Neutrophil (primary cell): ENCODE measurements at regions not wholly inside any gene's neighbourhood (a gene's known extent, or its start where the extent isn't known, plus 50 kb on each side); places are given as distances from the start of the nearest gene placed in this dataset.
"Not testable (repeated sequence)": the region's sequence is repeated elsewhere in the genome, so short reads cannot be mapped to it uniquely, and the experiment has no call there.

Experiments used
- H3K27ac ChIP-seq: fragments of 200-600 bp; sonication (generic); 2 replicates; pipeline ENCODE4 v1.5.1; 2016; ENCODE audit warnings: mild to moderate bottlenecking, moderate library complexity
- H3K27me3 ChIP-seq: fragments of 200-600 bp; sonication (generic); 2 replicates; pipeline ENCODE4 v1.6.0; 2016; ENCODE audit warnings: mild to moderate bottlenecking
- H3K36me3 ChIP-seq: fragments of 200-600 bp; sonication (generic); 2 replicates; pipeline ENCODE4 v1.5.1; 2017
- H3K4me1 ChIP-seq, 2 experiments: fragments of 200-600 bp in 1 of 2; sonication (generic) in 1 of 2; 1 replicate in 1 of 2; 2 replicates in 1 of 2; pipeline versions ENCODE4 v1.5.1 to v1.6.1; 2013 to 2016; ENCODE audit warnings: low read depth in 1 of 2, low read length in 1 of 2, mild to moderate bottlenecking in 1 of 2, moderate library complexity in 1 of 2; ENCODE audit not compliant: control insufficient read depth in 1 of 2, insufficient read depth in 1 of 2
- H3K4me3 ChIP-seq, 2 experiments: fragments of 200-600 bp in 1 of 2; sonication (generic) in 1 of 2; 1 replicate in 1 of 2; 2 replicates in 1 of 2; pipeline ENCODE4 v1.5.1; 2013 to 2016; ENCODE audit warnings: low read depth in 1 of 2, low read length in 1 of 2, mild to moderate bottlenecking in 1 of 2, moderate library complexity in 1 of 2
- H3K9me3 ChIP-seq: fragments of 200-600 bp; sonication (generic); 2 replicates; pipeline ENCODE4 v1.5.1; 2016
- TF ChIP-seq, protein P1 (sequence below): fragments of 200-600 bp; sonication (generic); IDR thresholded peaks from 2 replicates; pipeline ENCODE4 v1.5.1; 2016; ENCODE audit warnings: antibody characterized with exemption

DNA sequence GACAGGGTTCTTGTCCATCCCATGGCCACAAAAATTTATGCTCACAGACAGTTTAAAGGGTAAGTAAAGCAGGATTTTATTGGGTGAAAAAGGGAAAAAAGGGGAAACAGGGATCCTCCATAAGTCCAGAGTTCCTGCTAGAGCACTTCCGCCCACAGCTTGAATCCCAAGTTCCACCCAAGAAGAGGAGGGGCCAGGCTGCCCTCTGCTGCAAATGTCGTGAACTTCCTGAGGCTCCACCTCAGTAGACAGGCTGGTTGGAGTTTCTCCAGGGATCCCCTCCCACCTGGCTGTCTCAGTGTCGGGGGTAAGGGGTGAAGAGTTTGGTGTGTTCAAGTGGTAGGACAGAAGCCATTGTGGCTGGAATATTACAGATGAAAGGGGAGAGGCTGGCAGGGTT lies 275.0 kb upstream of the SGCD start:
- H3K36me3 ChIP-seq = no peaks in the 10 kb centered on the region
- H3K9me3 ChIP-seq = no peaks in the 10 kb centered on the region
- no peak overlapping the region for H3K4me3 ChIP-seq
- H3K27me3 ChIP-seq = no peaks in the 10 kb centered on the region
- no peaks in the 10 kb centered on the region for H3K4me1 ChIP-seq
- TF ChIP-seq, protein P1, sequence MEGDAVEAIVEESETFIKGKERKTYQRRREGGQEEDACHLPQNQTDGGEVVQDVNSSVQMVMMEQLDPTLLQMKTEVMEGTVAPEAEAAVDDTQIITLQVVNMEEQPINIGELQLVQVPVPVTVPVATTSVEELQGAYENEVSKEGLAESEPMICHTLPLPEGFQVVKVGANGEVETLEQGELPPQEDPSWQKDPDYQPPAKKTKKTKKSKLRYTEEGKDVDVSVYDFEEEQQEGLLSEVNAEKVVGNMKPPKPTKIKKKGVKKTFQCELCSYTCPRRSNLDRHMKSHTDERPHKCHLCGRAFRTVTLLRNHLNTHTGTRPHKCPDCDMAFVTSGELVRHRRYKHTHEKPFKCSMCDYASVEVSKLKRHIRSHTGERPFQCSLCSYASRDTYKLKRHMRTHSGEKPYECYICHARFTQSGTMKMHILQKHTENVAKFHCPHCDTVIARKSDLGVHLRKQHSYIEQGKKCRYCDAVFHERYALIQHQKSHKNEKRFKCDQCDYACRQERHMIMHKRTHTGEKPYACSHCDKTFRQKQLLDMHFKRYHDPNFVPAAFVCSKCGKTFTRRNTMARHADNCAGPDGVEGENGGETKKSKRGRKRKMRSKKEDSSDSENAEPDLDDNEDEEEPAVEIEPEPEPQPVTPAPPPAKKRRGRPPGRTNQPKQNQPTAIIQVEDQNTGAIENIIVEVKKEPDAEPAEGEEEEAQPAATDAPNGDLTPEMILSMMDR = no peak
- no peak overlapping the region for H3K27ac ChIP-seq

DNA sequence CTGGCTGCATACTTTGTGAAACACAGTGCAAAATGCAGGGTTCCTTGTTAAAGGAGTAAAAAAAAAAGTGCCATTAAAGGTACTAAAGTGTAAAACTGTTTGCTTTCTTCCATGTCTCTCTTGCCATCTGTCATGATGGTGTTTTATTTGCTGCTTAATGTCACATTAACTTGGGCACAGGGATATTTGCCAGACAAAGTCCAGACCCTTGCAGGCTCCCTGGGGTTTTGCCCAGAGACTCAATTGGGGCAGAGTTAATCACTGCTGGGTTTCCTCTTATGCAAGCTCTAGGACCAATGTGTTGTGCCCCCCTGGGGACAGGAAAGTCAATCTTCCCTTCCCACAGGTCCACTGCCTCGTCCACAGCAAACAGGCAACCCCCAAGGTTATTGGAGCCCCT lies 274.3 kb upstream of the SGCD start:
- TF ChIP-seq, protein P1 = no peak
- Histone ChIP-seq H3K4me3 (no peak overlapping the region), H3K27me3 (no peaks in the 10 kb centered on the region), H3K27ac (no peak overlapping the region), H3K36me3 (no peaks in the 10 kb centered on the region), H3K9me3 (no peaks in the 10 kb centered on the region), H3K4me1 (no peaks in the 10 kb centered on the region)

DNA sequence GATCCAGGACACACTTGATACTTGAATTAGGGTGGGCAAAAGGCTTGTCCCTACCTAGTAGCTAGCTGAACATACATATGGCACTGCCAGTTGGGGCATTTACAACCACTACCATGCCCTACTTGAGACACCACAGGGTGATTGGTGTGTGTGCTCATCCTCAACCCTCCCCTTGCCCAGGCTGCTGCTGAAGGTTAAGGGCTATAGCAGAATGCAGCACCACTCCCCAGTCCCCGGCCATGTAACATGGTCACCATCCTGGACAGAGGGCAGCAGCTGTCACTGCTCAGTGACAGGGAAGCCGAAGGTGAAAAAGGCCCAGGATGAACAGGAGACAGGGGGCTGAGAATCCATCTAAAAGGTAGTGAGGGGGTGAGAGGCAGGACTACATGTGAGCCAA lies 273.9 kb upstream of the SGCD start:
- TF ChIP-seq, protein P1 = no peak
- Histone ChIP-seq H3K36me3 (no peaks in the 10 kb centered on the region), H3K4me3 (no peak overlapping the region), H3K27me3 (no peaks in the 10 kb centered on the region), H3K4me1 (no peaks in the 10 kb centered on the region), H3K27ac (no peak overlapping the region), H3K9me3 (no peaks in the 10 kb centered on the region)

DNA sequence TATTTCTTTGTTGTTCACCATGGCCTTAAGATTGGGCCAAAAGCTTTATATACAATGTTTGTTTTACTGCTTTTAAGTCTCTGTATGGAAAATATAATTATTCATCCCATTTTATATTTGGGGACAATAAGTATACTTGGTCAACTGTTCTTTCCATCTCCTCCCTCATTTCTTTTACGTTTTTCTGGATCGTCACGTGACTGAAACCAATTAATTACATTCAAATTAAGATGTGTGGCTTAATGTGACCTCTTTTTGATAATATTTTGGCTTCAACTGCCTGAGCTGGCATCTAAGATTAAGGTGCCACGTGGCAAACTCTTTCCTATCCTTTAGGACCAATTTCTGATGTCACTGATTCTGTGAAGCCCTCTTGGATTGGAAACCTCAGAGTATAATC lies 250.1 kb upstream of the SGCD start:
- H3K27ac ChIP-seq = no peak overlapping the region
- H3K9me3 ChIP-seq = no peaks in the 10 kb centered on the region

DNA sequence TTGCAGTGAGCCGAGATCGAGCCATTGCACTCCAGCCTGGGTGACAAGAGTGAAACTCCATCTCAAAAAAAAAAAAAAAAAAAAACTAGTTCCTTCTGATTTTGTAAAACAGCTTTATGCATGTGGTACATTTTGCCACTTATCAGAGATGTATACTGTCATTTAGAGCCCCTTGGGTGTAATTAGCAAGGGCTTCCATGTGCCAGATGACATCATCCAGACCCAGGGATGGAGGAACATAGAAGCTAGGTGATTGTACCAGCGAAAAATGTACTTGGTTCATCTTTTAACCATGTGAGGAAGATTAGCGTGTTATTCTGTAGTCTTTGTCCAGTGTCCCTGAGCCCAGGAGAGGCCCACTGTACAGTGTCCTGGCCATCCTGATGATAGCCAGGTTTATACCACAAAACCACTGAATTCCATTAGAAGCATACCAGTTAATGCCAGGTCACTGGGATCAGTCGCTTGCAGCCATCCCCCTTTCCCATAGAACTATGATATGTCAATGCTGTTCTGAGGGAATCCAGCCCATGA lies 239.3 kb upstream of the SGCD start:
- no peak overlapping the region for H3K4me3 ChIP-seq
- TF ChIP-seq, protein P1 = no peak

More for the DNA sequence above, 250.1 kb upstream of the SGCD start:
- TF ChIP-seq, protein P1 = no peak
- H3K4me3 ChIP-seq = no peak overlapping the region
- no peaks in the 10 kb centered on the region for H3K27me3 ChIP-seq
- H3K36me3 ChIP-seq = no peaks in the 10 kb centered on the region
- no peaks in the 10 kb centered on the region for H3K4me1 ChIP-seq

DNA sequence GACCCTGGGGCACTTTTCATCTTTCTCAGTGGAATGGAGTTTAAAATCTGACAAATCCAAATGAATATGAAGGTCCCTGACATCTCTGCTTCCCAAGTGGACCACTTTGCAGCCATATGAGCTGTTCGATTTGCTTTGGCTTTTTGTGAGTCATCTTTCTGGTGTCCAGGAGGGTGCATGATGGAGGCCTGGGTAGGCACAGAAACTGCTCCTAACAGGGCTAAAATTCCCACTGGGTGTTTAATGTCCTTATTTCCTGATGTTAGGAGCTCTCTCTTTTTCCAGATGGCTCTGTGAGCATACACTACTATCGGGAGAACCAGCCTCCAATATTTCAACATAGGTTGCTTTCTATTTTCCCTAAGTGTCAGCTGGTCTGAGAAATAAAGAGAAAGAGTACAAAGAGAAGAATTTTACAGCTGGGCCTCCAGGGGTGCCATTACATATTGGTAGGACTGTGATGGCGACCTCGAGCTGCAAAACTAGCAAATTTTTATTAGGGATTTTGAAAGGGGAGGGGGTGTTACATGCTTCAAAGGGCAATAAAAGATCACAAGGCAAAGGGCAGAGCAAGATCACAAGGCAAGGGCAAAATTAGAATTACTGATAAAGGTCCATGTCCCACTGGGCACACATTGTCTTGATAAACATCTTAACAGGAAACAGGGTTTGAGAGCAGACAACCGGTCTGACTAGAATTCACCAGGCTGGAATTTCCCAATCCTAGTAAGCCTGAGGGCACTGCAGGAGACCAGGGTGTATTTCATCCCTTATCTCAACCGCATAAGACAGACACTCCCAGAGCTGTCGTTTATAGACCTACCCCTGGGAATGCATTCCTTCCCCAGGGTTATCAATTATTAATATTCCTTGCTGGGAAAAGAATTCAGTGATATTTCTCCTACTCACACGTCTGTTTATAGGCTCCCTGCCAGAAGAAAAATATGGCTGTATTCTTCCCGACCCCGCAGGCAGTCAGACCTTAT lies 236.7 kb upstream of the SGCD start:
- not testable (repeated sequence) for H3K27me3 ChIP-seq, H3K4me1 ChIP-seq, H3K9me3 ChIP-seq, H3K36me3 ChIP-seq, H3K4me3 ChIP-seq, H3K27ac ChIP-seq

More for the DNA sequence above, 239.3 kb upstream of the SGCD start:
- H3K27ac ChIP-seq = no peak overlapping the region
- no peaks in the 10 kb centered on the region for H3K36me3 ChIP-seq
- H3K4me1 ChIP-seq = no peaks in the 10 kb centered on the region
- no peaks in the 10 kb centered on the region for H3K9me3 ChIP-seq
- no peaks in the 10 kb centered on the region for H3K27me3 ChIP-seq
